HG03103 (cell line): ENCODE measurements at regions not wholly inside any gene's neighbourhood (a gene's known extent, or its start where the extent isn't known, plus 50 kb on each side); places are given as distances from the start of the nearest gene placed in this dataset.
A peak's percentile ranks its signal among the peaks of the same experiment; 100 is the strongest.
"Not testable (repeated sequence)": the region's sequence is repeated elsewhere in the genome, so short reads cannot be mapped to it uniquely, and the experiment has no call there.

Experiments used
- ATAC-seq: cut with Tn5 transposase; IDR thresholded peaks from one replicate; pipeline ENCODE4 v1.9.1; 2021; ENCODE audit warnings: low read depth; ENCODE audit not compliant: unreplicated experiment

DNA sequence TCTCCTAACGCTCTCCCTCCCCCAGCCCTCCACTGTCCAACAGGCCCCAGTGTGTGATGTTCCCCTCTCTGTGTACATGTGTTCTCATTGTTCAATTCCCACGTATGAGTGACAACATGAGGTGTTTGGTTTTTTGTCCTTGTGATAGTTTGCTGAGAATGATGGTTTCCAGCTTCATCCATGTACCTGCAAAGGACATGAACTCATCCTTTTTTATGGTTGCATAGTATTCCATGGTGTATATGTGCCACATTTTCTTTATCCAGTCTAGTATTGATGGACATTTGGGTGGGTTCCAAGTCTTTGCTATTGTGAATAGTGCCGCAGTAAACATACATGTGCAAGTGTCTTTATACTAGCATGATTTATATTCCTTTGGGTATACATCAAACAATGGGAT, 347.4 kb downstream of the MAGEE1 start:
- ATAC-seq: not testable (repeated sequence)

DNA sequence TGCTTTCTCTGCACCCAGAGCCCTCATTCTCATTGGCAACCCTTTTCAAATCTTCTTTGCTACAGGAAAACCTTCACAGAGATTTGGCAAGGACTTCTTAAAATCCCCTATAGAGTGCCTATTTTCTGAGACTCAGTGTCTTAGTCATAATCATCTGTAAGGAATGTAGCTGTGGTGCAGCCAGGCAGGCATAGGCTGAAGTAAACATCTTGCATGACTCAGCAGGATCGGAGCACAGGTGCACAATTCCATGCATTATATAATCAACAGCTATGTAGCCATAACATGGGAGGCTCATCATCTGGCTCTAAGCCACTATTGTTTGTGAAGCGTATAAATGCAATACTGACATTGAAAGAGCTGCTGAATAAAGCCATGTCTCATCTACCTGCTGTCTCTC, 368.8 kb downstream of the MAGEE1 start:
- ATAC-seq: no peak

DNA sequence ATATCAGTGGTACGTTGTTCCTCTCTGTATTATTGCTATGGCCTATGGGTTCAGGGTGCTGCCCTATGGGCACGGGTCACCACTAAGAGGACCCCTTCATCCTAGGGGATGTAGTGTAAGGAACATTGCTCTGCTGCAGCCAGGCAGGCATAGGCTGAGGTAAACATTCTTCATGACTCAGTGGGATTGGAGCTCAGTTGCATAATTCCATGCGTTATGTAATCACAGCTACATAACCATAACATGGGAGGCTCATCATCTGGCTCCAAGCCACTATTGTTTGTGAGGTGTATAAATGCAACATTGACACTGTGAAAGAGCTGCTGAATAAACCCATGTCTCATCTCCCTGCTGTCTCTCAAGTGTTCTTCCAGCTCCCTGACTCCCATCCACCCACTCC, 375.2 kb downstream of the MAGEE1 start:
- no peak for ATAC-seq

DNA sequence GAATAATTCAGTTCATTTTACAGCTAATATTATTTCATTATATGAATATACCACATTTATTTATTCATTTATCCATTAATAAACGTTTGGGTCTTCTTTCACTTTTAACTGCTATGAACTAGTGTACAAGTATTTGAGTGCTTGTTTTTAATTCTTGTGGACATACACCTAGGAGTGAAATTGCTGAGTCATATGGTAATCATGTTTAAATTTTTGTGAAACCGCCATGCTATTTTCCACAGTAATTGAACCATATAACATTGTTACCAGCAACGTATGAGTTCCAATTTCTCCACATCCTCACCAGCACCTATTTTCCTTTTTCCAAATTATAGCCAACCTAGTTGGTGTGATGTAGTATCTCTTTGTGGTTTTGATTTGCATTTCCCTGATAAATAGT, 388.2 kb downstream of the MAGEE1 start:
- ATAC-seq: no peak

DNA sequence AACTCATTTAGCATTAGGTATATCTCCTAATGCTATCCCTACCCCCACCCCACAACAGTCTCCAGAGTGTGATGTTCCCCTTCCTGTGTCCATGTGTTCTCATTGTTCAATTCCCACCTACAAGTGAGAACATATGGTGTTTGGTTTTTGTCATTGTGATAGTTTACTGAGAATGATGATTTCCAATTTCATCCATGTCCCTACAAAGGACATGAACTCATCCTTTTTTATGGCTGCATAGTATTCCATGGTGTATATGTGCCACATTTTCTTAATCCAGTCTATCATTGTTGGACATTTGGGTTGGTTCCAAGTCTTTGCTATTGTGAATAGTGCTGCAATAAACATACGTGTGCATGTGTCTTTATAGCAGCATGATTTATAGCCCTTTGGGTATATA, 389.8 kb downstream of the MAGEE1 start:
- ATAC-seq: not testable (repeated sequence)

DNA sequence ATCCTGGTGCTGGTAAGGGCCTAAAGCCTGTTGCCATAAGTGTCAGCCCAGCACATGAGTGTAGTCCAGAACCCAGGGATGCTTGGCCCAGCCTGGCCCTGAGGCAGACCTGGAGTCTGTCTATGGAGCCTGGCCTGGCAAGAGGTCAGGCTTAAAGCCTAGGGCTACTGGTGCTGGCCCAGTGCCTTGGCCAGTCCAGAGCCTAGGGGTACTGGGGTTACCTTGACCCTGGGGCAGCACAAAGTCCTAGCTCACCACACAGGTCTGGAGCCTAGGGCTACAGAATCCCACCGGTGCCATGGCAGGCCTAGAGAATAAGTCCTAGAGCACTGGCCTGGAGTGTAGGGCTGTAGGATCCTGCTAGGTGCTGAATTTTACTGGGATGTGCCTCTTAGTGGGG, 393.8 kb downstream of the MAGEE1 start:
- no peak for ATAC-seq

DNA sequence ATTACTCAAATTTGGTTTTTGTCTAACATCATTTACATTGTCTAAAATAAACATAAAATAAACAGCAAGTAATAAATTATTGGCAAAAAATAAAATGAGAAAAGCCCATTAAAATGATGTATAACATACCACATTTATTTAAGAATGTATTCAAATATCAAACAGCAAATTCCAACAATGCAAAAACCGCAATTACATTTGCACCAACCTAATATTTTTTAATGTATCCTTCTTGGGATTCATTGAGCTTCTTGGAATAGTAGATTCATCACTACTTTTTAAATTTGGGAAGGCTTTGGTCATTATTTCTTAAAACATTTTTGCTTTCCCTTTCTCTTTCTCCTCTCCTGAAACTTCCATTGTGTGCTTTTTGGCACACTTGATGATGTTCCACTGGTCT, 400.2 kb downstream of the MAGEE1 start:
- no peak for ATAC-seq

DNA sequence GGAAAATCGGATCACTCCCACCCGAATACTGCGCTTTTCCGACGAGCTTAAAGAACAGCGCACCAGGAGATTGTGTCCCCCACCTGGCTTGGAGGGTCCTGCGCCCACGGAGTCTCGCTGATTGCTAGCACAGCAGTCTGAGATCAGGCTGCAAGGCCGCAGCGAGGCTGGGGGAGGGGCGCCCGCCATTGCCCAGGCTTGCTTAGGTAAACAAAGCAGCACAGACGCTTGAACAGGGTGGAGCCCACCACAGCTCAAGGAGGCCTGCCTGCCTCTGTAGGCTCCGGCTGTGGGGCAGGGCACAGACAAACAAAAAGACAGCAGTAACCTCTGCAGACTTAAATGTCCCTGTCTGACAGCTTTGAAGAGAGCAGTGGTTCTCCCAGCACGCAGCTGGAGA, 413.4 kb downstream of the MAGEE1 start:
- ATAC-seq: not testable (repeated sequence)

DNA sequence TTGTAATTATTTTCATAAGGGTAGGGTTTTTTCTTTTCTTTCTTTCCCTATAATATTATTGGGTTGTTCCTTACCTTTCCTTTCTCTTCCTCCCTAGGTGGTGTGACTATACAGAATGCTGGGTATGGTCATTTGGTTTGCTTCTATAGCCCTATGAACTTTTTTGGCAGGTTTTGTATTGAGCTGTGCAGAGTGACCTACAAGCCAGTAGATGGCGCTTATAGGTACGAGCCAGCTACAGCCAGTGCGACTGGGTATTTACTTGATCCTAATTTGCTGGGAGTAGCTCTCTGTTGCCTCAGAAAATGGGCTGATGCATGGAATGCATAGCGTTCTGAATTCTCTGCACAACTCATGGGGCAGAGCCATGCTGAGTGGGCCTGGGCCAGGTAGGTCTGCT, 423.3 kb downstream of the MAGEE1 start:
- no peak for ATAC-seq

DNA sequence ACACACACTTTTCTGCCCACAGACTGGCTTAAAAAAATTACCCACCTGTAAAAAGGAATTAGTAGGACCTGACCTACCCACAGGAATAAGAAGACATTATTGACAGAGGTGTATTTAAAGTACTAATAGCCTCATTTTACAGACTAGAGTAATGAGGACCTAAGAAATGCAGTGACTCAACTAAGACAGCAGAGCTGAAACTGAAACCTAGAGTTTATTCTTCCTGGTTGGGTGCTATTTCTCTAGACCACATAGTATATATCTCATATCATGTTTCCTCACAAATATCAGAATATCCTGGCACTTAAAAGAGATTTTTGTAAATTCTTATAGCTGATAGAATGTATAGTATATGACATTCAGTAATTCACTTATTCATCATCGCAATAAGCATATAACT, 435.0 kb downstream of the MAGEE1 start:
- no peak for ATAC-seq

DNA sequence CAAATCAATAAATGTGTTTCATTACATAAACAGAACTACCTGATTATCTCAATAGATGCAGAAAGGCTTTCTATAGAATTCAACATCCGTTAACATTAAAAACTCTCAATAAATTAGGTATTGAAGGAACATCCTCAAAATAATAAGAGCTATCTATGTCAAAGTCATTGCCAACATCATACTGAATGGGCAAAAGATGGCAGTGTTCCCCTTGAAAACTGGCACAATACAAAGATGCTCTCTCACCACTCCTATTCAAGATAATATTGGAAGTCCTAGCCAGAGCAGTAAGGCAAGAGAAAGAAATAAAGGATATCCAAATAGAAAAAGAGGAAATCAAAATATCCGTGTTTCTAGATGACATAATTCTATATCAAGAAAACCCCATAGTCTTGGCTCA, 466.4 kb downstream of the MAGEE1 start:
- ATAC-seq: no peak

DNA sequence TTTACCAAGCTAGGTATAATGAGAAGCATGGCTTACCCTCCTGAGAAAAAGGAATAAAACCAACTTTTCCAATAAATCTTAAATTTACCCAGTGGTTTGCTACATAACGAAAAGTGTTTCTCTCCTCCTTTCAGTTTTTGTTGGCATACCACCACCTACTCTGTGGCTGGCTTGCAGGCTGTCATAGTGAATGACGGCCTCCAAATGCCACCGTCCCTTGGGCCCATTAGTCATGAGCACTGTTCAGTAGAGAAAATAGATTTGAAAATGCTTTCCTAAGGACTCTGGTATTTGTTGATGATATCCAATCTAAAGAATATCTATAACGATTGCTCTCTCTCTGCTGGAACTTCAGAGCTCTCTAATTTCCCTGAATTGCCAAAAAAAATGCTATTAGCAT, 488.3 kb downstream of the MAGEE1 start:
- ATAC-seq: no peak

DNA sequence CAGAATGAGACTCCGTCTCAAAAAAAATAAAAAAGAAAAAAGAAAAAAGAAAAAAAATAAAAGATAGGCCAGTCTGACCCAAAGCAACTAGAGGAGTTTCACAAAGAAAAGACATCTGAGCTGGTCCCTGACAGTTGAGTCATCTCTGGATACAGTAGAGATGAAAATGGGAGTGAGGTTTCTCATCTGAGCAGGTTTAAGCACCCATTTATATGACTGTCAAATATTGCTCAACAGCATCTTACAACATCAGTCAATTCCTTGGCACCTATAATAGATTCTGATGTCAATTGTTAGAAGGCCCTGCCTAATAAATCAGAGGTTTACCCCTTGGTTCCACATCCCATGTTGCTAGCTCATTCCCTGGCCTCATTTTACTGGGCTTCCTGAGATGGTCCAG, 490.5 kb downstream of the MAGEE1 start:
- ATAC-seq: no peak

DNA sequence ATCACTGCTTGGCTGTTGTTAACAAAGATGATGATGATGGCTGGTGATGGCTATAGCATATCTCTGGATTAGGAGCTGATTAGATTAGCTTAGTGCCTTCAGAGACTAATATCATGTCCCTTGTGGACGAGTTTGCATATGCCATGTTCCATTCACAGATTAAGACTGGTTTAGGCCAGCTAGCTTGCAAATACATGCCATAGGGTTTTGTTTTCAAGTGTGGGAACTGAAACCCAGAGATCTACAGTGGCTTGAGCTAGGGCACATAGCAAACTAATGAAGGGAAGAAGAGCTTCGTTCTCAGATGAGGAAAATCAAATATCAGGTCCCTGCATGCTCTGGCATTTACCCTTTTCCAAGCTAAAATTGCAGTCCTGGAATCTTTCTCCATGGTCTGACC, 492.3 kb downstream of the MAGEE1 start:
- ATAC-seq: no peak

DNA sequence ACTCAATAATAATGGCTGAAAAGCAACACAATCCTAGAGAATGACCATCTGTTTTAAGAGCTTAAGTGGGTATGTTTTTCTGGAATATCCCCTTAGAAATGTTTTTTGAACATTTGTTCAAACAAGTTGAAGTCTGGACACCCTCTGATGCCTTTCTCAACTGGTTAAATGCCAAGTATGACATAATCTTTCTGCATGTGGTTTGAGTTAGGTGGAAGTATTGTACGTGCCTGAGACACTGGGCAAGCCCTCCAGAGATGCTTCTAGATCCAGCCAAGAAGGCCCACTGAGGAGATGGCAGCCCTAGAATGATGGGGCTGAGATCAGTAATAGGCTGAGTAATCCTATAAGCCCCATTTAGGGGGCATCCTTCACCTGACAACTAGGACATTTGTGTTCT, 493.1 kb downstream of the MAGEE1 start:
- ATAC-seq: peak; percentile 52

DNA sequence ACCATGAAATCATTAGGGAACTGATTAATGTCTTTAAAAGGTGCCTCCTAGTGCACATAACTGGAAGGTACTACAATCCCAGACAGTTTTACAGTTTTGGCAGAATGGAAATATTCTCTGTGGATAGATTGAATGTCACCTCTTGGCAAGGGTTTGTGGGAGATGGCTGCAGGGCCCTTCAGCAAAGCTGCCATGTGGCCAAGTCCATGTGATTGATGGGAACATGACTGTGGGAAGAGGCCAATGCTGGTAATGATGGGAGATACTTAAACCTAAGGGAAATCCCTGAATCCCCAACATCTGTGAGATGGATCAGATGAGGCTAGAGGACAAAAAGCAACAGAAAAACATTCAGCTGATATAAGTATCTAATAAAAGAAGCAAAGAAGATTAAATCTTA, 493.7 kb downstream of the MAGEE1 start:
- ATAC-seq: no peak

DNA sequence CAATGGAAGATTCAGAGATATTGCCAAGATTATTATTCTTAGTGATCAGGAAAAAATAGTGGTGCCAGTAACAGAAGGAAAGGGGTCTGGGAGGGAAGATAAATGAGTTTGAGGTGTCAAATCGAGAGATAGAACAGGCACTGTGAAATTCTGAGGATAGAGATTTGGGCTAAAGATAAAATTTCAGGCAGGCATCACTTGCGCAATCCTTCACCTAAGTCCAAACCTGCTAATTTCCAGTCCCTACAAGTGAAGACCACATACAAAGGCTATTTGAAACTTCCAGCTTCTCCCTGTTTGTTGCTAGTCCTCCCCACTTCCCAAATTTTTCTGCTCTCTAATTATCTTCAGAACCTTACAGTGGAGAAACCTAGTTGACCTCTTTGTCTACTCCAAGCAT, 494.6 kb downstream of the MAGEE1 start:
- no peak for ATAC-seq

DNA sequence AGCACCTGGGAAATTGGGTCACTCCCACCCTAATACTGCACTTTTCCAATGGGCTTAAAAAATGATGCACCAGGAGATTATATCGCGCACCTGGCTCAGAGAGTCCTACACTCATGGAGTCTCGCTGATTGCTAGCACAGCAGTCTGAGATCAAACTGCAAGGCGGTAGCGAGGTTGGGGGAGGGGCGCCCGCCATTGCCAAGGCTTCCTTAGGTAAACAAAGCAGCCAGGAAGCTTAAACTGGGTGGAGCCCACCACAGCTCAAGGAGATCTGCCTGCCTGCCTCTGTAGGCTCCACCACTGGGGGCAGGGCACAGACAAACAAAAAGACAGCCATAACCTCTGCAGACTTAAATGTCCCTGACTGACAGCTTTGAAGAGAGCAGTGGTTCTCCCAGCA, 497.1 kb downstream of the MAGEE1 start:
- not testable (repeated sequence) for ATAC-seq

DNA sequence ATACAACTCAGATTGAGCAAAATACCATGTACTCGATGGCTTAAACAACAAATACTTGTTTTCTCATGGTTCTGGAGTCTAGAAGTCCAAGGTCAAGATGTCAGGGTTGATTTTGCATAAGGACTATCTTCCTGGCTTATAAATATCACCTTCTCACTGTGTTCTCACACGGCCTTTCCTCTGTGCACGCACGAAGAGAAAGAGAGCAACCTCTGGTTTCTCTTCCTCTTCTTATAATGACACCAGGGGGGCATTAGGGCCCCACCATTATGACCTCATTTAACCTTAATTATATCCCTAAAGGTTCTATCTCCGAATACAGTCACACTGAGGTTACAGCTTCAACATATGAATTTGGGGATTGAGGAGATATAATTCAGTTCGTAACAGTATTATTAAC, 504.0 kb downstream of the MAGEE1 start:
- peak; percentile 73 for ATAC-seq

DNA sequence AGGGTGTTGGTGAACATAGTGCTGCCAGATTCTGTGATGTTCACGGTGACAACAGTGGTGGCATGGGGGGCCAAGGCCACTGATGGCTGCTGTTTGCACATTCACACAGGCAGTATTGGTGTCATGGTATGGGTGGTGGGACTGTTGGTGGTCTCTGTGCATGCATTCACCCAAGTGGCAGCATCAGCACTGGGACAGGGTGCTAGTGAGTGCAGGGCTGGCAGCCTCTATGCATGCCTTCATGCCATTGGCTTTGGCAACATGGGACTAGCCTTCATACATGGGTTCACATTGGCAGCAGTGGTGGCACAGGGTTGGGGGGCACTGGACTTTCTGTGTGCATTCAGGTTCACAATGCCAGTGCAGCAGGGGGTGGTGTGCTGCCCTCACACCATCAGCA, 489.7 kb upstream of the FGF16 start:
- ATAC-seq: no peak

DNA sequence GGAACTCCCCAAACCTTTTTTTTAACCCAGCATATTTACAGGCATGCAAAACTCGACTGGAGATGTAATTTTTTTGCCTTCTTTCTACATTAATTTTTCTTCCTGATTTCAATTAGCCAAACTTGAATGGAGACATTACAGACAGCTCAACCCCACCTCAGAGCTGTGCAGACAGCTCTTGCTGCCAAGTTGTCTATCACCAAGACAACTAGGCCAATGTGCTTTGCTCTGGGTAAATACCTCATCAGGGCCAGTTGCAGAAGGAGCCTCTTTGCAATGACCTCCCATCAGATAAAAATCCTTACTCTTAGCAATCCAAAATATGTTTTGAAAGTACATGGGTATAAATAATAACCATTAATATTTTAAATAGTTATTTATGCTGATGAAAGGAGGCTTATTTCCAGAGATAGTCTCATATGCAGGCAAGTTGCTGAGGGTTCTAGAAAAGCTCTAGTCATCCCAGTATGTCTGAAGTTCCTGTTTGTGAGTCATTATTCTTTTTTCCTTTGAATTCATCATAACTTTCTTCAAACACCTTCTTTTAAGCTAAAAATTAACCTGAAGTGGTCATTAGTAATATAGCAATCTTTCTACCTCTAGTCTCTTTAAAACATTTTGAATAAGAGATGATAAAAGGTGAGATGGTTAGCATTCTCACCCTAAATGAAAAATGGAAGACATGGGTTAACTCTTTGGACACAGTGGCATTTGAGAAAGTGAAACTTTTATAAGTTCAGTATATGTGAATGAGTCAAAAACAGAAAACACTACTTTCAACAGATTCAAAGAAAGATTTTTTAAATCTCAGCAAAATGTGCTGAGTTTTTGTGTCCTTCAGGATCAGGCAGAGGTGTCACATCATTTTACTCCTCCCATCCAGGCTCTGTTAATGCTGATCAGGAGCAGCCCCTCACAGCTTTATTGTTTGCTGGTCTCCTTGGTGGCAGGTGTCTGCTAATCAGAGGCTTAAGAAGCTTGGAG, 475.5 kb upstream of the FGF16 start:
- peak; percentile 55 for ATAC-seq

DNA sequence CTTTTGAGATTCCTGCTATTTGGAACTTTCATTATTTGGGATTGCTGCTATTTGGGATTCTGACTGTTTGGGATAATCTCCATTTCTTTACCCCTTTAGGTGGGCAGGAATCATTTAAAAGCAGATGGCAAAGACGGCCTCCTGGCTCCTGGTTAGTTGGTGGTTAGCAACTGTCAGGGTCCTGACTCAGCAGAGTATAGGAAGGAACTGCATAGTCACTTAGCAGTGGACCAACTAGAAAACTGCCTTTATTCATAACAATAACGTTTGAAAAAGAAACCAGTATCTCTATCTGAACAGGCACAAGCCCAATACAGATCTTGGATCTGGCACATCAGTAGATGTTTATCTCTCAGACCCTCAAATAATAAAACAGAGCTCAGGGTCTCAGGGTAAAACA, 469.7 kb upstream of the FGF16 start:
- ATAC-seq: no peak
